ENCODE measurements at regions not wholly inside any gene's neighbourhood (a gene's known extent, or its start where the extent isn't known, plus 50 kb on each side); places are given as distances from the start of the nearest gene placed in this dataset.

- H3K27ac ChIP-seq (ENCODE audit: low read depth, low read length): no peak overlapping the region
- no peaks in the 10 kb centered on the region for H3K4me1 ChIP-seq (ENCODE audit: control insufficient read depth, insufficient read depth, low read length)
- H3K4me3 ChIP-seq (ENCODE audit: low read depth, low read length): no peak overlapping the region
- peaks cover 5% of the 10 kb centered on the region; the same call in 1 of the 2 replicates for H3K27me3 ChIP-seq (ENCODE audit: control insufficient read depth, insufficient read depth, low read length)
- no peaks in the 10 kb centered on the region for H3K36me3 ChIP-seq (ENCODE audit: control insufficient read depth, insufficient read depth, low read length)
- no peaks in the 10 kb centered on the region for H3K9me3 ChIP-seq (ENCODE audit: control insufficient read depth, insufficient read depth, low read depth, low read length)
- H3K9ac ChIP-seq (ENCODE audit: low read length): no peak overlapping the region
Observed at GRCh38 chrX:42490111-42490510, 287.9 kb downstream of the PPP1R2C start.

- no peaks in the 10 kb centered on the region; the same call in 1 of the 2 replicates for H3K27me3 ChIP-seq (ENCODE audit: control insufficient read depth, insufficient read depth, low read length)
- no peak overlapping the region for H3K9ac ChIP-seq (ENCODE audit: low read length)
- H3K9me3 ChIP-seq (ENCODE audit: control insufficient read depth, insufficient read depth, low read depth, low read length): no peaks in the 10 kb centered on the region; the same call in 1 of the 2 replicates
- no peak overlapping the region for H3K4me3 ChIP-seq (ENCODE audit: low read depth, low read length)
- no peaks in the 10 kb centered on the region for H3K4me1 ChIP-seq (ENCODE audit: control insufficient read depth, insufficient read depth, low read length)
- no peaks in the 10 kb centered on the region for H3K36me3 ChIP-seq (ENCODE audit: control insufficient read depth, insufficient read depth, low read length)
- H3K27ac ChIP-seq (ENCODE audit: low read depth, low read length): no peak overlapping the region
Observed at GRCh38 chrX:42485601-42486000, 292.4 kb downstream of the PPP1R2C start.

- Histone ChIP-seq H3K27me3 (ENCODE audit: control insufficient read depth, insufficient read depth, low read length) (no peaks in the 10 kb centered on the region; the same call in 1 of the 2 replicates), H3K27ac (ENCODE audit: low read depth, low read length) (no peak overlapping the region), H3K9me3 (ENCODE audit: control insufficient read depth, insufficient read depth, low read depth, low read length) (no peaks in the 10 kb centered on the region; the same call in 1 of the 2 replicates), H3K4me3 (ENCODE audit: low read depth, low read length) (no peak overlapping the region), H3K9ac (ENCODE audit: low read length) (no peak overlapping the region), H3K36me3 (ENCODE audit: control insufficient read depth, insufficient read depth, low read length) (no peaks in the 10 kb centered on the region), H3K4me1 (ENCODE audit: control insufficient read depth, insufficient read depth, low read length) (no peaks in the 10 kb centered on the region)
Observed at GRCh38 chrX:42484233-42484632, 293.7 kb downstream of the PPP1R2C start.

GRCh38 chrX:42477396-42477795, 300.6 kb downstream of the PPP1R2C start:
- Histone ChIP-seq H3K4me3 (ENCODE audit: low read depth, low read length) (no peak overlapping the region), H3K36me3 (ENCODE audit: control insufficient read depth, insufficient read depth, low read length) (no peaks in the 10 kb centered on the region), H3K9ac (ENCODE audit: low read length) (no peak overlapping the region), H3K27me3 (ENCODE audit: control insufficient read depth, insufficient read depth, low read length) (no peaks in the 10 kb centered on the region; the same call in 1 of the 2 replicates), H3K9me3 (ENCODE audit: control insufficient read depth, insufficient read depth, low read depth, low read length) (peaks cover 15% of the 10 kb centered on the region), H3K4me1 (ENCODE audit: control insufficient read depth, insufficient read depth, low read length) (no peaks in the 10 kb centered on the region), H3K27ac (ENCODE audit: low read depth, low read length) (no peak overlapping the region)

- no peaks in the 10 kb centered on the region for H3K36me3 ChIP-seq (ENCODE audit: control insufficient read depth, insufficient read depth, low read length)
- H3K27me3 ChIP-seq (ENCODE audit: control insufficient read depth, insufficient read depth, low read length): no peaks in the 10 kb centered on the region; the same call in 1 of the 2 replicates
- H3K9me3 ChIP-seq (ENCODE audit: control insufficient read depth, insufficient read depth, low read depth, low read length): peaks cover 17% of the 10 kb centered on the region
- no peak overlapping the region for H3K9ac ChIP-seq (ENCODE audit: low read length)
- no peak overlapping the region for H3K27ac ChIP-seq (ENCODE audit: low read depth, low read length)
- H3K4me1 ChIP-seq (ENCODE audit: control insufficient read depth, insufficient read depth, low read length): peaks cover 6% of the 10 kb centered on the region
- no peak overlapping the region for H3K4me3 ChIP-seq (ENCODE audit: low read depth, low read length)
Observed at GRCh38 chrX:42472727-42473126, 305.2 kb downstream of the PPP1R2C start.

- Histone ChIP-seq H3K27me3 (ENCODE audit: control insufficient read depth, insufficient read depth, low read length) (no peaks in the 10 kb centered on the region; the same call in 1 of the 2 replicates), H3K9ac (ENCODE audit: low read length) (no peak overlapping the region), H3K36me3 (ENCODE audit: control insufficient read depth, insufficient read depth, low read length) (no peaks in the 10 kb centered on the region), H3K27ac (ENCODE audit: low read depth, low read length) (no peak overlapping the region), H3K4me3 (ENCODE audit: low read depth, low read length) (no peak overlapping the region), H3K9me3 (ENCODE audit: control insufficient read depth, insufficient read depth, low read depth, low read length) (peaks cover under 1% of the 10 kb centered on the region; the same call in 1 of the 2 replicates), H3K4me1 (ENCODE audit: control insufficient read depth, insufficient read depth, low read length) (peaks cover 10% of the 10 kb centered on the region)
Observed at GRCh38 chrX:42466332-42467046, 311.5 kb downstream of the PPP1R2C start.

GRCh38 chrX:42465821-42466220, 312.1 kb downstream of the PPP1R2C start:
- no peak overlapping the region for H3K4me3 ChIP-seq (ENCODE audit: low read depth, low read length)
- H3K9me3 ChIP-seq (ENCODE audit: control insufficient read depth, insufficient read depth, low read depth, low read length): no peaks in the 10 kb centered on the region
- H3K27me3 ChIP-seq (ENCODE audit: control insufficient read depth, insufficient read depth, low read length): no peaks in the 10 kb centered on the region; the same call in 1 of the 2 replicates

GRCh38 chrX:42463706-42464490, 314.1 kb downstream of the PPP1R2C start:
- Histone ChIP-seq H3K27ac (ENCODE audit: low read depth, low read length) (no peak overlapping the region), H3K4me3 (ENCODE audit: low read depth, low read length) (no peak overlapping the region), H3K9me3 (ENCODE audit: control insufficient read depth, insufficient read depth, low read depth, low read length) (no peaks in the 10 kb centered on the region), H3K27me3 (ENCODE audit: control insufficient read depth, insufficient read depth, low read length) (no peaks in the 10 kb centered on the region; the same call in 1 of the 2 replicates), H3K36me3 (ENCODE audit: control insufficient read depth, insufficient read depth, low read length) (no peaks in the 10 kb centered on the region), H3K4me1 (ENCODE audit: control insufficient read depth, insufficient read depth, low read length) (peaks cover 10% of the 10 kb centered on the region), H3K9ac (ENCODE audit: low read length) (no peak overlapping the region)

More at GRCh38 chrX:42465821-42466220, 312.1 kb downstream of the PPP1R2C start:
- H3K4me1 ChIP-seq (ENCODE audit: control insufficient read depth, insufficient read depth, low read length): peaks cover 10% of the 10 kb centered on the region
- no peak overlapping the region for H3K9ac ChIP-seq (ENCODE audit: low read length)
- H3K27ac ChIP-seq (ENCODE audit: low read depth, low read length): no peak overlapping the region
- no peaks in the 10 kb centered on the region for H3K36me3 ChIP-seq (ENCODE audit: control insufficient read depth, insufficient read depth, low read length)

GRCh38 chrX:42462917-42463316, 315.0 kb downstream of the PPP1R2C start:
- peaks cover 6% of the 10 kb centered on the region for H3K4me1 ChIP-seq (ENCODE audit: control insufficient read depth, insufficient read depth, low read length)
- no peaks in the 10 kb centered on the region; the same call in 1 of the 2 replicates for H3K27me3 ChIP-seq (ENCODE audit: control insufficient read depth, insufficient read depth, low read length)
- H3K9ac ChIP-seq (ENCODE audit: low read length): no peak overlapping the region
- no peak overlapping the region for H3K27ac ChIP-seq (ENCODE audit: low read depth, low read length)
- no peaks in the 10 kb centered on the region for H3K9me3 ChIP-seq (ENCODE audit: control insufficient read depth, insufficient read depth, low read depth, low read length)
- no peak overlapping the region for H3K4me3 ChIP-seq (ENCODE audit: low read depth, low read length)
- H3K36me3 ChIP-seq (ENCODE audit: control insufficient read depth, insufficient read depth, low read length): no peaks in the 10 kb centered on the region

- H3K27me3 ChIP-seq (ENCODE audit: control insufficient read depth, insufficient read depth, low read length): no peaks in the 10 kb centered on the region; the same call in 1 of the 2 replicates
- H3K4me1 ChIP-seq (ENCODE audit: control insufficient read depth, insufficient read depth, low read length): no peaks in the 10 kb centered on the region
- H3K9ac ChIP-seq (ENCODE audit: low read length): no peak overlapping the region
- H3K4me3 ChIP-seq (ENCODE audit: low read depth, low read length): no peak overlapping the region
- no peaks in the 10 kb centered on the region for H3K36me3 ChIP-seq (ENCODE audit: control insufficient read depth, insufficient read depth, low read length)
- no peak overlapping the region for H3K27ac ChIP-seq (ENCODE audit: low read depth, low read length)
- no peaks in the 10 kb centered on the region for H3K9me3 ChIP-seq (ENCODE audit: control insufficient read depth, insufficient read depth, low read depth, low read length)
Observed at GRCh38 chrX:42460706-42461105, 317.3 kb downstream of the PPP1R2C start.

GRCh38 chrX:42459735-42460134, 318.2 kb downstream of the PPP1R2C start:
- Histone ChIP-seq H3K36me3 (ENCODE audit: control insufficient read depth, insufficient read depth, low read length) (no peaks in the 10 kb centered on the region), H3K9me3 (ENCODE audit: control insufficient read depth, insufficient read depth, low read depth, low read length) (no peaks in the 10 kb centered on the region), H3K9ac (ENCODE audit: low read length) (no peak overlapping the region), H3K4me3 (ENCODE audit: low read depth, low read length) (no peak overlapping the region), H3K27me3 (ENCODE audit: control insufficient read depth, insufficient read depth, low read length) (no peaks in the 10 kb centered on the region; the same call in 1 of the 2 replicates), H3K4me1 (ENCODE audit: control insufficient read depth, insufficient read depth, low read length) (no peaks in the 10 kb centered on the region), H3K27ac (ENCODE audit: low read depth, low read length) (no peak overlapping the region)
